GM18502 (cell line): ENCODE measurements at regions not wholly inside any gene's neighbourhood (a gene's known extent, or its start where the extent isn't known, plus 50 kb on each side); places are given as distances from the start of the nearest gene placed in this dataset.

ENCODE experiments used
- ATAC-seq: cut with Tn5 transposase; IDR thresholded peaks from one replicate; pipeline ENCODE4 v1.9.1; 2021; ENCODE audit warnings: mild to moderate bottlenecking; ENCODE audit not compliant: unreplicated experiment, poor library complexity

DNA sequence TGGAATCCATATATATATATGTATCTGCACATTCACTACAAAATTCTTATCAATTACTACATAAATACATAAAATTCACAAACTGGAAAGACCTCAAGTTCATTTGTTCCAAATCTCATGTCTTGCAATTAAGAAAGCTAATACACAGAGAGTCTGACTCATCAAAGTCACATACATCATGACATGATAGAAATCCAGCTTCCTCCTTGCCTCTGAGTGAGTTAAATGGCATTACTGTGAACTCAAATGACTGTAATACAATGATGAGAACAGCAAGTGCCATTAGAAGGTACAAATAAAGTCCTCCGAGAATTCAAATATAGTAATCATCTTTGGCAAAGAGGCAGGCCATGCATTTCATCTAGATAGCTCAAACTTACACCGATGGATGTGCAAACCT is 55.1 kb upstream of the AGTR1 start:
- ATAC-seq, result no peak

DNA sequence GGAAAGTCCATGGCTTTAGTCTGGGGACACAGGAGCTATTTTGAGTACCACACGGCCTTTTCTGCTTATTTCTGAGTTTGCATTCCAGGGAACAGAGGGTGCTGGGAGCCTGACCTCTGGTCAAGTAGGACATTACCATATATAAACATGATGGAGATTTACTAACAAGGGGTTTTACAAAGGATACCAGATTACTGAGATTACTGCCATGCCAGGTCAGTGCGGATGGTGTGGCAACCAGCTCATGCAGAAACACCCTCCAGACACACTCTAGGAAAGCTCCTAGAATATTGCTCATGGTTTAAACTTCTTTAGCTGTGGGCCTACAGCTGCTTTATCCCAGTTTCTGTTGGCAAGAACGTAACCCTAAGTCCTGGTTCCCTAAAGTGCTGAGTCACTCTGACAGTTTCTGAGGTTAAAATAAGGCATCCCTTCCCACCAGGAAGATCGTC is 54.3 kb upstream of the AGTR1 start:
- ATAC-seq, result no peak

DNA sequence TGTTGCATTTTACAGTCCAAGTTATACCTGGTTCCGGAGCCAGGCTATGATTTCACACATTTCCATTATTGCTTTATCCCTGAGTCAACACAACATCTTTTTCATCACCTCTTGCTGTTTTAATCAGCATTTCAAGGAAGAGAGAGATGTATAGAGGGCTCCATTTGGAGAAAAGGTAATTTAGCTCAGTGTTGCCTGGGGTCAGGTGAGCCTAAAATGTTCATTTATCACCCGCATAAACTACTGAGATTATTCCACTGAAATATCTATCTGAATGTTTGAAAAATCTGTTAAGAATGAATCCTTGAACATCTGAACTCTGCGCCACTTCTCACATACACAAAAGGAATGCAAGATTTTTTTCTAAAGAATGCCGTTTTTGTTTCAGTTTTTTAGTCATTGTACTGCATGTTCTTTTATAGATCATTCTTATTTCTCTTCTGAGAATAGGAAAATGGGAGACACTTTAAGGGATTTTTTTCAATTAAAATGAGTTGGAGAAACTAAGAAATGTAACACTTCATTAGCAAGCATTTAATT is 51.5 kb upstream of the AGTR1 start:
- no peak for ATAC-seq
